ENCODE measurements at regions not wholly inside any gene's neighbourhood (a gene's known extent, or its start where the extent isn't known, plus 50 kb on each side); places are given as distances from the start of the nearest gene placed in this dataset.
"Not testable (repeated sequence)": the region's sequence is repeated elsewhere in the genome, so short reads cannot be mapped to it uniquely, and the experiment has no call there.

GRCh38 chr1:193438312-193438711 is 251.9 kb upstream of the B3GALT2 start:
- DNase-seq = no peak

GRCh38 chr1:193437785-193438184 is 251.4 kb upstream of the B3GALT2 start:
- DNase-seq = no peak

GRCh38 chr1:193437333-193437732 is 250.9 kb upstream of the B3GALT2 start:
- not testable (repeated sequence) for DNase-seq

GRCh38 chr1:193435781-193436180 is 249.4 kb upstream of the B3GALT2 start:
- no peak for DNase-seq

GRCh38 chr1:193434319-193434718 is 247.9 kb upstream of the B3GALT2 start:
- DNase-seq = no peak

- DNase-seq = no peak
These were observed 247.2 kb upstream of the B3GALT2 start for GRCh38 chr1:193433599-193433998.

- DNase-seq = no peak
These were observed 246.7 kb upstream of the B3GALT2 start for GRCh38 chr1:193432979-193433587.

GRCh38 chr1:193431265-193431977 is 245.0 kb upstream of the B3GALT2 start:
- DNase-seq = no peak

GRCh38 chr1:193427524-193427923 is 241.1 kb upstream of the B3GALT2 start:
- no peak for DNase-seq

GRCh38 chr1:193426061-193426460 is 239.6 kb upstream of the B3GALT2 start:
- DNase-seq = no peak

- DNase-seq = no peak
These were observed 235.1 kb upstream of the B3GALT2 start for GRCh38 chr1:193421487-193421886.

GRCh38 chr1:193419295-193419694 is 232.9 kb upstream of the B3GALT2 start:
- no peak for DNase-seq

- no peak for DNase-seq
These were observed 232.3 kb upstream of the B3GALT2 start for GRCh38 chr1:193418745-193419058.

- DNase-seq = no peak
These were observed 231.7 kb upstream of the B3GALT2 start for GRCh38 chr1:193417945-193418744.

GRCh38 chr1:193417403-193417802 is 231.0 kb upstream of the B3GALT2 start:
- peak; percentile 19 for DNase-seq

GRCh38 chr1:193416226-193417024 is 230.0 kb upstream of the B3GALT2 start:
- no peak for DNase-seq

GRCh38 chr1:193415256-193415655 is 228.8 kb upstream of the B3GALT2 start:
- DNase-seq = no peak

GRCh38 chr1:193413376-193413775 is 227.0 kb upstream of the B3GALT2 start:
- DNase-seq = no peak

- DNase-seq = no peak
These were observed 226.3 kb upstream of the B3GALT2 start for GRCh38 chr1:193412748-193413147.

GRCh38 chr1:193411714-193412113 is 225.3 kb upstream of the B3GALT2 start:
- no peak for DNase-seq

- no peak for DNase-seq
These were observed 224.8 kb upstream of the B3GALT2 start for GRCh38 chr1:193411215-193411614.

GRCh38 chr1:193408782-193409293 is 222.4 kb upstream of the B3GALT2 start:
- no peak for DNase-seq

GRCh38 chr1:193406901-193407300 is 220.5 kb upstream of the B3GALT2 start:
- DNase-seq = no peak
